IMR-90 (cell line): ENCODE measurements at regions not wholly inside any gene's neighbourhood (a gene's known extent, or its start where the extent isn't known, plus 50 kb on each side); places are given as distances from the start of the nearest gene placed in this dataset.

Experiments
- ATAC-seq: fragments of 200-7000 bp; cut with Tn5 transposase; 2 replicates; pipeline ENCODE4 v1.9.1; 2020; ENCODE audit warnings: low read depth, mild to moderate bottlenecking, moderate library complexity
- BruUV-seq: library from RNA; stranded (reverse); fragments of 400-500 nt; replicated peaks from 2 replicates; lab custom pipeline; 2021; lab: Mats Ljungman, UMichigan
- CTCF ChIA-PET: fragments of 300-600 bp; formaldehyde crosslinking; extraction: SDS; loops from one replicate; lab custom pipeline; 2021; ENCODE audit warnings: antibody characterized with exemption; lab: Yijun Ruan, JAX
- POLR2A ChIA-PET: fragments of 300-600 bp; sonication (Branson Sonifier 250); formaldehyde crosslinking; loops from one replicate; lab custom pipeline; 2022; ENCODE audit warnings: antibody characterized with exemption; ENCODE audit not compliant: unreplicated experiment; lab: Charles Lee
- DNase-seq: peaks from one replicate; pipeline ENCODE4 v3.0.0; 2013
- H2AFZ ChIP-seq: replicated peaks from 2 replicates; pipeline ENCODE3; 2013; ENCODE audit warnings: low read length, mild to moderate bottlenecking; ENCODE audit not compliant: poor library complexity
- H2AK5ac ChIP-seq: 2 replicates; pipeline ENCODE4 v1.6.1; 2013; ENCODE audit warnings: low read depth, low read length, inconsistent platforms
- H2AK9ac ChIP-seq: replicated peaks from 2 replicates; pipeline ENCODE3; 2013; ENCODE audit warnings: mild to moderate bottlenecking, low read depth, low read length, moderate library complexity; ENCODE audit not compliant: poor library complexity
- H2BK120ac ChIP-seq: 2 replicates; pipeline ENCODE4 v1.6.1; 2013; ENCODE audit warnings: low read depth, low read length, inconsistent platforms
- H2BK15ac ChIP-seq: 3 replicates; pipeline ENCODE4 v1.6.1; 2013; ENCODE audit warnings: low read depth, low read length, inconsistent platforms
- H2BK20ac ChIP-seq: 2 replicates; pipeline ENCODE4 v1.6.1; 2013; ENCODE audit warnings: low read depth, mild to moderate bottlenecking, inconsistent platforms, low read length, moderate library complexity
- H2BK5ac ChIP-seq: 2 replicates; pipeline ENCODE4 v1.6.1; 2013; ENCODE audit warnings: mild to moderate bottlenecking, low read depth, low read length, inconsistent platforms; ENCODE audit not compliant: poor library complexity, severe bottlenecking
- H3K14ac ChIP-seq: replicated peaks from 2 replicates; pipeline ENCODE4 v1.6.1; 2013; ENCODE audit warnings: low read depth, low read length, inconsistent platforms
- H3K18ac ChIP-seq: 2 replicates; pipeline ENCODE4 v1.6.1; 2013; ENCODE audit warnings: low read depth, low read length, control low read depth
- H3K23ac ChIP-seq: 2 replicates; pipeline ENCODE4 v1.6.1; 2013; ENCODE audit warnings: low read depth, low read length, inconsistent platforms
- H3K27ac ChIP-seq: 2 replicates; pipeline ENCODE4 v1.5.1; 2013; ENCODE audit warnings: mild to moderate bottlenecking, control low read depth, low read length; ENCODE audit not compliant: insufficient read depth
- H3K27me3 ChIP-seq: 2 replicates; pipeline ENCODE4 v1.6.1; 2013; ENCODE audit warnings: low read length; ENCODE audit not compliant: control insufficient read depth, insufficient read depth
- H3K36me3 ChIP-seq: 2 replicates; pipeline ENCODE4 v1.6.1; 2013; ENCODE audit warnings: low read length, mixed read lengths; ENCODE audit not compliant: control insufficient read depth, insufficient read depth
- H3K4ac ChIP-seq: 2 replicates; pipeline ENCODE4 v1.6.1; 2013; ENCODE audit warnings: low read depth, low read length, inconsistent platforms
- H3K4me1 ChIP-seq: 2 replicates; pipeline ENCODE4 v1.6.1; 2013; ENCODE audit warnings: low read length, mixed read lengths; ENCODE audit not compliant: control insufficient read depth, insufficient read depth
- H3K4me2 ChIP-seq: 2 replicates; pipeline ENCODE4 v1.6.1; 2013; ENCODE audit warnings: low read depth, mild to moderate bottlenecking, control low read depth, low read length, moderate library complexity
- H3K4me3 ChIP-seq: 2 replicates; pipeline ENCODE4 v1.5.1; 2013; ENCODE audit warnings: low read depth, mild to moderate bottlenecking, control low read depth, low read length, moderate library complexity; ENCODE audit not compliant: insufficient read depth
- H3K56ac ChIP-seq: 2 replicates; pipeline ENCODE4 v1.6.1; 2013; ENCODE audit warnings: low read length, inconsistent platforms; ENCODE audit not compliant: insufficient read depth; ENCODE audit errors: extremely low read depth
- H3K79me1 ChIP-seq, 2 experiments: 2 replicates each; pipeline ENCODE4 v1.6.1; 2013; ENCODE audit warnings: low read length in 2 of 2, inconsistent platforms in 1 of 2, low read depth in 1 of 2
- H3K9ac ChIP-seq: 2 replicates; pipeline ENCODE4 v1.6.1; 2013; ENCODE audit warnings: low read depth, low read length, control low read depth
- H3K9me1 ChIP-seq: 2 replicates; pipeline ENCODE4 v1.6.1; 2013; ENCODE audit warnings: low read length, inconsistent platforms; ENCODE audit not compliant: insufficient read depth
- H3K9me3 ChIP-seq: 2 replicates; pipeline ENCODE4 v1.6.1; 2013; ENCODE audit warnings: low read length; ENCODE audit not compliant: control insufficient read depth, insufficient read depth
- H4K20me1 ChIP-seq: 2 replicates; pipeline ENCODE4 v1.6.1; 2013; ENCODE audit warnings: low read length, inconsistent platforms; ENCODE audit not compliant: insufficient read depth
- H4K5ac ChIP-seq: 2 replicates; pipeline ENCODE4 v1.6.1; 2013; ENCODE audit warnings: mild to moderate bottlenecking, low read depth, low read length, control low read depth
- H4K8ac ChIP-seq, 2 experiments: 2 replicates each; pipeline ENCODE4 v1.6.1; 2013; ENCODE audit warnings: low read depth in 2 of 2, low read length in 2 of 2, control low read depth in 1 of 2, inconsistent platforms in 1 of 2
- H4K91ac ChIP-seq: 2 replicates; pipeline ENCODE4 v1.6.1; 2013; ENCODE audit warnings: low read depth, low read length, inconsistent platforms; ENCODE audit not compliant: insufficient read depth
- BHLHE40 ChIP-seq: fragments of 150-350 bp; IDR thresholded peaks from 2 replicates; pipeline ENCODE4 v1.6.1; 2016; ENCODE audit warnings: mild to moderate bottlenecking, low read depth, low read length
- MAFK ChIP-seq: IDR thresholded peaks from 2 replicates; pipeline ENCODE4 v1.6.1; 2012; ENCODE audit warnings: low read depth, low read length, improper control_type of control experiment
- POLR2A ChIP-seq: IDR thresholded peaks from 2 replicates; pipeline ENCODE4 v1.6.1; 2012; ENCODE audit warnings: mild to moderate bottlenecking, low read depth, low read length
- RCOR1 ChIP-seq: IDR thresholded peaks from 2 replicates; pipeline ENCODE4 v1.6.1; 2012; ENCODE audit warnings: mild to moderate bottlenecking, low read length, improper control_type of control experiment; ENCODE audit not compliant: insufficient replicate concordance
- RFX5 ChIP-seq: IDR thresholded peaks from 2 replicates; pipeline ENCODE4 v1.8.0; 2012; ENCODE audit warnings: low read depth, mild to moderate bottlenecking, low read length, moderate library complexity
- WGBS, 2 experiments: methylation state at CpG; one replicate each; pipeline versions ENCODE4 v1.1.5 to v1.1.7; 2013; ENCODE audit warnings: missing lambda C conversion rate in 2 of 2; ENCODE audit not compliant: insufficient read length in 1 of 2; ENCODE audit errors: extremely low coverage in 2 of 2; 5-methylcytosine and 5-hydroxymethylcytosine counted together
- dilution Hi-C: fragments of 300-500 bp; cut with HindIII; formaldehyde crosslinking; loops from one replicate; pipeline ENCODE4 v1.14.3; 2018; ENCODE audit warnings: low sequenced_read_pairs; ENCODE audit not compliant: unreplicated experiment
- in situ Hi-C: fragments of 300-500 bp; cut with MboI; formaldehyde crosslinking; loops from 3 replicates; pipeline ENCODE4 v1.14.3; 2019; ENCODE audit warnings: low sequenced_read_pairs, inconsistent platforms, mixed read lengths
- intact Hi-C: fragments of 100-400 bp; cut with micrococcal nuclease; formaldehyde crosslinking; loops from 2 replicates; pipeline ENCODE4 v1.10.0; 2022

DNA sequence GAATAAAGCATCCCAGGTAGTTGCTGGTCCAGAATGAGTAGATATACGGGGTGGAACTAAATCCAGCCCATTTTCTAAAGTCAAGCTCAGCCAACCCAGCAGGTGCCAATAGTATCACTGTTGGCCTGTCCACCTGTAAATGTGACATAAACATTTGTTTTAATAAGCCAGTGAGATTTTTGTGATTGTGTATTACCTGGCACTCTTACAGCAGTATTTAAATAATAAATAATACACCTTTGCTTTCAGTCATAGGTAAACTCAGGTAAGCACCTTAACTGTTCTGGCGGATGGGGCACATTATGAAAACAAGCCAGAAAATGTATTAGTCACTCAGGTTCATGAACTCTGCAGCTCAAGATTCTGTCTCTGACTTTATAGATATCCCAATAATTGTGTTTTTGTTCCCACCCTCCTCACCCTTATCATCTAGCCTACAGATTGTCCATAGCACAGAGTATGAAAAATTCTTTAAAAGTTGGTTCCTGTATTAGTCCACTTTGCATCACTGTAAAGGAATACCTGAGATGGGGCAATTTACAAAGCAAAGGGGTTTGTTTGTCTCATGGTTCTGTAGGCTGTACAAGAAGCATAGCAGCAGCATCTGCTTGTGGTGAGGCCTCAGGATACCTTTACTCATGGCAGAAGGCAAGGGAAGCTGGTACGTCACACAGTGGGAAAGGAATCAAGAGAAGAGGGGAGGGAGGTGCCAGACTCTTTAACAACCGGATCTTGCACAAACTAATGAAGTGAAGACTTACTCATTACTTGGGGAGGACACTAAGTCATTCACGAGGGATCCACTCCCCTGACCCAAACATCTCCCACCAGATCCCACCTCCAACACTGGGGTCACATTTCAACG is 73.0 kb upstream of the CYRIA start:
- no peak overlapping the region for H2AK5ac ChIP-seq
- H4K5ac ChIP-seq = no peak overlapping the region
- no peaks in the 10 kb centered on the region for H3K36me3 ChIP-seq
- WGBS, 2 experiments = no CpG with 5 or more reads among the region's 6 CpGs
- in situ Hi-C loops = no loop called here
- H2BK120ac ChIP-seq = no peak overlapping the region
- H3K14ac ChIP-seq = no peak overlapping the region
- H2AK9ac ChIP-seq = no peak overlapping the region
- intact Hi-C loops = no loop called here
- no TSS peak for BruUV-seq
- no peak overlapping the region for H2BK15ac ChIP-seq
- CTCF ChIA-PET = interaction anchor here (1.2 kb wide), 1 partner anchor 18 kb away, joined by 3 read pairs; no protein-coding TSS in a partner anchor
- H3K56ac ChIP-seq = no peak overlapping the region
- dilution Hi-C loops = no loop called here
- no peak for TF ChIP-seq POLR2A
- no peak for TF ChIP-seq RFX5
- TF ChIP-seq BHLHE40 = no peak
- TF ChIP-seq MAFK = no peak
- TF ChIP-seq RCOR1 = no peak
- H3K79me1 ChIP-seq = no peaks in the 10 kb centered on the region
- H3K27ac ChIP-seq = no peak overlapping the region
- H4K20me1 ChIP-seq = no peaks in the 10 kb centered on the region
- H2BK20ac ChIP-seq = no peak overlapping the region
- H3K4me2 ChIP-seq = no peak overlapping the region
- no peak for ATAC-seq
- H3K27me3 ChIP-seq = no peaks in the 10 kb centered on the region
- no peak for DNase-seq
- H3K4ac ChIP-seq = no peak overlapping the region
- POLR2A ChIA-PET = no interaction called here
- no peaks in the 10 kb centered on the region for H3K9me3 ChIP-seq
- no peak overlapping the region for H4K8ac ChIP-seq
- H3K9me1 ChIP-seq = no peaks in the 10 kb centered on the region
- no peak overlapping the region for H3K9ac ChIP-seq
- H3K23ac ChIP-seq = no peak overlapping the region
- no peaks in the 10 kb centered on the region for H3K4me1 ChIP-seq
- H2AFZ ChIP-seq = no peak overlapping the region
- no peak overlapping the region for H4K91ac ChIP-seq
- H3K4me3 ChIP-seq = no peak overlapping the region
- H2BK5ac ChIP-seq = no peak overlapping the region
- no peak overlapping the region for H3K18ac ChIP-seq
